ENCODE measurements at regions not wholly inside any gene's neighbourhood (a gene's known extent, or its start where the extent isn't known, plus 50 kb on each side); places are given as distances from the start of the nearest gene placed in this dataset.

GRCh38 chrX:86930419-86930818, 587.2 kb upstream of the KLHL4 start:
- H3K27ac ChIP-seq (ENCODE audit: insufficient read length, low read depth, low read length) = no peak overlapping the region
- Mint-ChIP-seq H3K36me3 (ENCODE audit: insufficient read depth in 1 of 3, low read depth in 3 of 3) (peaks cover 0 to 17% (median 11%) of the 10 kb centered on the region in 3 experiments; a peak in 4 of 7 replicates), H3K27me3 (ENCODE audit: low read depth) (no peaks in the 10 kb centered on the region), H3K4me1 (peaks cover 3 to 6% of the 10 kb centered on the region in 2 experiments; a peak in 2 of 4 replicates), H3K27ac (no peak overlapping the region), H3K4me3 (no peak overlapping the region), H3K9me3 (peaks cover 2 to 21% of the 10 kb centered on the region in 2 experiments; a peak in 3 of 5 replicates)
- H4K20me1 ChIP-seq (ENCODE audit: control insufficient read depth, insufficient read depth, insufficient read length) = no peaks in the 10 kb centered on the region
- WGBS (ENCODE audit: extremely low coverage, insufficient read length, low lambda C conversion rate) = no CpG with 5 or more reads among the region's 1 CpG
- no peak for DNase-seq
- H3T11ph ChIP-seq (ENCODE audit: low read length) = no peak overlapping the region
- H3K79me1 ChIP-seq (ENCODE audit: insufficient read depth, low read depth, low read length, poor library complexity, severe bottlenecking) = no peaks in the 10 kb centered on the region
- no peaks in the 10 kb centered on the region for H3K23me2 ChIP-seq (ENCODE audit: insufficient read length, low read depth, low read length, poor library complexity, severe bottlenecking)
- H2AK5ac ChIP-seq (ENCODE audit: insufficient read length, low read length) = no peak overlapping the region
- no peaks in the 10 kb centered on the region for H3K4me1 ChIP-seq (ENCODE audit: insufficient read depth, low read length)
- no peak overlapping the region for H4K8ac ChIP-seq (replicated peaks; ENCODE audit: insufficient read length, low read depth, low read length)
- no peak overlapping the region for H3K56ac ChIP-seq (ENCODE audit: insufficient read length, low read depth, low read length)
- no peak for TF ChIP-seq CTCF (conservative IDR thresholded peaks at IDR 0.05)
- H2BK120ac ChIP-seq (ENCODE audit: low read depth, low read length, poor library complexity, severe bottlenecking) = no peak overlapping the region
- H3K23ac ChIP-seq (ENCODE audit: insufficient read length, low read depth, low read length) = no peak overlapping the region
- H2BK12ac ChIP-seq (ENCODE audit: insufficient read length, low read depth, low read length) = no peak overlapping the region
- no peak overlapping the region for H2AFZ ChIP-seq (ENCODE audit: low read length)
- H4K91ac ChIP-seq (ENCODE audit: insufficient read length, low read depth, low read length) = no peak overlapping the region
- no peak overlapping the region for H3K14ac ChIP-seq (ENCODE audit: insufficient read depth, low read length)
- H3K18ac ChIP-seq (ENCODE audit: insufficient read length, low read depth, low read length) = no peak overlapping the region
- no peaks in the 10 kb centered on the region for H3K79me2 ChIP-seq (ENCODE audit: insufficient read depth, low read length)
- no peak overlapping the region for H3K4me2 ChIP-seq (ENCODE audit: insufficient read depth, insufficient read length, low read length)
- no peaks in the 10 kb centered on the region for H3K27me3 ChIP-seq (ENCODE audit: insufficient read depth, low read length)
- H2BK5ac ChIP-seq (ENCODE audit: insufficient read length, low read length) = no peak overlapping the region
- no peak overlapping the region for H3K4ac ChIP-seq (ENCODE audit: low read depth, low read length)
- H2BK20ac ChIP-seq (ENCODE audit: low read depth, low read length, poor library complexity, severe bottlenecking) = no peak overlapping the region
- H3K9me3 ChIP-seq (ENCODE audit: control insufficient read depth, low read depth, low read length) = no peaks in the 10 kb centered on the region
- no peak overlapping the region for H2BK15ac ChIP-seq (ENCODE audit: low read depth, low read length)
- H4K5ac ChIP-seq (ENCODE audit: insufficient read length, low read depth, low read length) = no peak overlapping the region
- no peak overlapping the region for H3K9ac ChIP-seq (ENCODE audit: extremely low read depth, insufficient read length, low read length)

All from H9 (cell line).